Stimulated activated CD8-positive, alpha-beta memory T cell treated with anti-CD3 and anti-CD28 coated beads, Interleukin-12 subunit alpha, Interleukin-12 subunit beta, amount 100 ng/mL, for 24 hours (primary cell): ENCODE measurements at regions not wholly inside any gene's neighbourhood (a gene's known extent, or its start where the extent isn't known, plus 50 kb on each side); places are given as distances from the start of the nearest gene placed in this dataset.

Source experiments
- DNase-seq: peaks from one replicate; pipeline ENCODE4 v3.0.0-alpha.2; 2020; ENCODE audit errors: extremely low read depth

GRCh38 chr2:83786140-83786539 is 672.9 kb downstream of the SUCLG1 start:
- DNase-seq = no peak

- no peak for DNase-seq
These were observed 674.1 kb downstream of the SUCLG1 start for GRCh38 chr2:83784947-83785346.

GRCh38 chr2:83784315-83784714 is 674.8 kb downstream of the SUCLG1 start:
- no peak for DNase-seq

- no peak for DNase-seq
These were observed 677.0 kb downstream of the SUCLG1 start for GRCh38 chr2:83782122-83782521.

GRCh38 chr2:83764447-83765005 is 694.6 kb downstream of the SUCLG1 start:
- no peak for DNase-seq

GRCh38 chr2:83757329-83757728 is 701.8 kb downstream of the SUCLG1 start:
- no peak for DNase-seq

GRCh38 chr2:83756219-83756618 is 702.9 kb downstream of the SUCLG1 start:
- no peak for DNase-seq

GRCh38 chr2:83747141-83747540 is 711.9 kb downstream of the SUCLG1 start:
- no peak for DNase-seq

GRCh38 chr2:83744855-83745254 is 714.2 kb downstream of the SUCLG1 start:
- DNase-seq = no peak

- DNase-seq = no peak
These were observed 716.8 kb downstream of the SUCLG1 start for GRCh38 chr2:83742117-83742782.

GRCh38 chr2:83730223-83730622 is 728.9 kb downstream of the SUCLG1 start:
- DNase-seq = no peak

GRCh38 chr2:83725735-83726134 is 733.3 kb downstream of the SUCLG1 start:
- DNase-seq = no peak

GRCh38 chr2:83705146-83705545 is 753.9 kb downstream of the SUCLG1 start:
- no peak for DNase-seq

- DNase-seq = no peak
These were observed 755.5 kb downstream of the SUCLG1 start for GRCh38 chr2:83703598-83703997.

GRCh38 chr2:83696838-83697237 is 762.2 kb downstream of the SUCLG1 start:
- DNase-seq = no peak

- no peak for DNase-seq
These were observed 763.5 kb downstream of the SUCLG1 start for GRCh38 chr2:83695530-83695929.

- DNase-seq = no peak
These were observed 764.0 kb downstream of the SUCLG1 start for GRCh38 chr2:83695037-83695436.

GRCh38 chr2:83689402-83689801 is 769.7 kb downstream of the SUCLG1 start:
- DNase-seq = no peak

GRCh38 chr2:83686863-83687262 is 772.2 kb downstream of the SUCLG1 start:
- no peak for DNase-seq

GRCh38 chr2:83674050-83674449 is 785.0 kb downstream of the SUCLG1 start:
- DNase-seq = no peak

GRCh38 chr2:83665894-83666293 is 793.2 kb downstream of the SUCLG1 start:
- DNase-seq = no peak

- no peak for DNase-seq
These were observed 793.9 kb downstream of the SUCLG1 start for GRCh38 chr2:83665154-83665553.

- no peak for DNase-seq
These were observed 797.4 kb downstream of the SUCLG1 start for GRCh38 chr2:83661711-83662110.

GRCh38 chr2:83654091-83654611 is 804.9 kb downstream of the SUCLG1 start:
- no peak for DNase-seq
